ENCODE measurements at regions not wholly inside any gene's neighbourhood (a gene's known extent, or its start where the extent isn't known, plus 50 kb on each side); places are given as distances from the start of the nearest gene placed in this dataset.

DNA sequence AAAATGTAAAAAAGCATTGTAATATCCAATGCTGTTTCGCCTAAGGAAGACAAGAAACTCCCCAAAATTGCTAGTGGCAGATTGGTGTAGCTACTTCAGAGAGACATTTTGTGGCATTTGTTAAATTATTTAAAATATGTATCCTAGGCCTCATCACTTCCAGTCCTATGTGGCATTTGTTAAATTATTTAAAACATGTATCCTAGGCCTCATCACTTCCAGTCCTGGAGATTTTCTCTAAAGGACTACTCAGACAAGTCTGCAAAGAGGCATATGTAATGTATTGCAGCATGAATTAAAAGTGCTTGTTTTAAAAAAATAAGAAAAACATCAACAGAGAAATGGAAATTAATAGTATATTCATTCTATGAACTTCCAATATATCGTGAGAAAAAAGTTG, 95.6 kb upstream of the KCTD3 start:
- Histone ChIP-seq H3K4me3 (no peak overlapping the region), H3K9me3 (no peaks in the 10 kb centered on the region), H3K4me1 (ENCODE audit: insufficient read depth) (no peaks in the 10 kb centered on the region), H3K36me3 (no peaks in the 10 kb centered on the region), H3K27ac (no peak overlapping the region), H3K27me3 (no peaks in the 10 kb centered on the region)
- no peak for DNase-seq
- WGBS, 3 donors: 89 to 92% (median 90%) methylated on average over 2 of the region's 2 CpGs
- TF ChIP-seq EP300 (IDR thresholded peaks at IDR 0.05) (no peak), CTCF (IDR thresholded peaks at IDR 0.05) (no peak), POLR2A (IDR thresholded peaks at IDR 0.05) (no peak)
- intact Hi-C loops (cut with DNase I): no loop called here

DNA sequence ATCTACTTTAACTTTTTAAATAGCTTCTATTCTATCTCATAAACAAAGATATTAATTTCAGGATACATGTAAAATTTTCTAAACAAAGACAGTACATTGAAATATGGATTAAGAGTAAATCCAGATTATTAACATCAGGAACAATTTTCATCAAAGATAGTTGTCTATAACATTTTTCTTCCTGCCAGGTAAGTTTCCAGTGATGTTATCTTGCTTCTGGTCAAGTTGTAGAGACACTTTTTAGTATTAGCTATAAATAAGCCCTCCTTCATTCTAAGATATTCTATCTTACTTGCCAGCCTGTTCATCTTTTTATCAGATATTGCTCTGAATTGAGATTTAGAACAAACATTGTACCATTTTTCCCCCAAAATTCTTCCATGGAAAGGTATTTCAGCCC, 94.4 kb upstream of the KCTD3 start:
- Histone ChIP-seq H3K4me3 (no peak overlapping the region), H3K27ac (no peak overlapping the region), H3K36me3 (no peaks in the 10 kb centered on the region), H3K27me3 (no peaks in the 10 kb centered on the region), H3K9me3 (no peaks in the 10 kb centered on the region), H3K4me1 (ENCODE audit: insufficient read depth) (no peaks in the 10 kb centered on the region)
- intact Hi-C loops (cut with DNase I): no loop called here
- no peak for TF ChIP-seq CTCF (IDR thresholded peaks at IDR 0.05)
- no peak for TF ChIP-seq POLR2A (IDR thresholded peaks at IDR 0.05)
- no peak for TF ChIP-seq EP300 (IDR thresholded peaks at IDR 0.05)
- DNase-seq: no peak

- Histone ChIP-seq H3K27me3 (no peaks in the 10 kb centered on the region), H3K4me1 (ENCODE audit: insufficient read depth) (no peaks in the 10 kb centered on the region), H3K27ac (no peak overlapping the region), H3K9me3 (no peaks in the 10 kb centered on the region), H3K4me3 (no peak overlapping the region), H3K36me3 (no peaks in the 10 kb centered on the region)
- 16 to 33% (median 22%) methylated on average over 4 of the region's 4 CpGs for WGBS, 3 donors
- no peak for DNase-seq
- intact Hi-C loops (cut with DNase I): loop anchor here in 1 of 4 donors (1.0 kb wide), 1 partner anchor 19 kb away; no protein-coding TSS in a partner anchor
- TF ChIP-seq EP300 (IDR thresholded peaks at IDR 0.05): no peak
- no peak for TF ChIP-seq CTCF (IDR thresholded peaks at IDR 0.05)
- TF ChIP-seq POLR2A (IDR thresholded peaks at IDR 0.05): no peak
Measured at GRCh38 chr1:215473943-215474342, 93.2 kb upstream of the KCTD3 start.

DNA sequence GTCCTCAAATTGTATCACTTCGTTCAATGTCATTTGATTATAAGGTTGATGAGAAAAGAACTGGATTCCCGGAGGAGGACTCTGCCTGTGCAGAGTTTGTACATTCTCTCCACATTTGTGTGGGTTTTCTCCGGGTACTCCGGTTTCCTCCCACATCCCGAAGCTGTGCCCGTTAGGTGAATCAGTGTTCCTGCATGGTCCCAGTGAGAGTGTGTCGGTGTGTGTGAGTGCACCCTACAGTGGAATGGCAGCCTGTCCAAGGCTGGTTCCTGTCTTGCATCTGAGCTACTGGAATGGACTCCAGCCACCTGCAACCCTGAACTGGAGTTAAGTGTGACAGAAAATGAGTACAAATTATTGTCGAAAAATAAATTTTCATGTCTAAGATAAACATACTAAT, 92.2 kb upstream of the KCTD3 start:
- H3K4me1 ChIP-seq (ENCODE audit: insufficient read depth): no peaks in the 10 kb centered on the region
- H3K9me3 ChIP-seq: no peaks in the 10 kb centered on the region
- 77 to 83% (median 80%) methylated on average over 8 of the region's 8 CpGs for WGBS, 3 donors
- no peak overlapping the region for H3K4me3 ChIP-seq
- no peaks in the 10 kb centered on the region for H3K36me3 ChIP-seq
- TF ChIP-seq POLR2A (IDR thresholded peaks at IDR 0.05): no peak
- TF ChIP-seq CTCF (IDR thresholded peaks at IDR 0.05): no peak
- TF ChIP-seq EP300 (IDR thresholded peaks at IDR 0.05): no peak
- no peak for DNase-seq
- H3K27me3 ChIP-seq: no peaks in the 10 kb centered on the region
- no peak overlapping the region for H3K27ac ChIP-seq
- intact Hi-C loops (cut with DNase I): loop anchor here in 1 of 4 donors (1.0 kb wide), 1 partner anchor 20 kb away; no protein-coding TSS in a partner anchor
